HPDE6-E6E7 (cell line): ENCODE measurements at regions not wholly inside any gene's neighbourhood (a gene's known extent, or its start where the extent isn't known, plus 50 kb on each side); places are given as distances from the start of the nearest gene placed in this dataset.

Experiments
- DNase-seq: peaks from one replicate; pipeline ENCODE4 v3.0.0; 2011; ENCODE audit warnings: missing footprints; ENCODE audit errors: extremely low spot score

DNA sequence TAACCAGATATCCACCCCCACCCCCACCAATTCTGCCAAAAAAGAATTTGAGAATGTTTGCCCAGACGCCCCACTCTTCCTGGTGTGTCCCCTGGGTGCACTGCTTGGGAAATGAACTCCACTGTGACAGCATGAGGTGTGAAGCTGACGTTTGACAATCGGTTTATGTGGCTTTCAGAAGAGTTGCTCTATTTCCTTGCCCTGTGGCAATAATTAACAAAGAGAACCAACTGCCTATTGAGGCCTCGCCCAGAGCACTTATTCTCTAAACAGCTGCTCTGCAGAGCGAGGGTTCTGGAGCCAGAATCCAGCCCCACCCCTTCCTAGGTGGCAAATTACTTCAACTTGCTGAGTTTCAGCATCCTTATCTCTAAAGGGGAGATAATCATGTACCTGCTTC lies 115.8 kb upstream of the SIX3 start:
- DNase-seq, result no peak

DNA sequence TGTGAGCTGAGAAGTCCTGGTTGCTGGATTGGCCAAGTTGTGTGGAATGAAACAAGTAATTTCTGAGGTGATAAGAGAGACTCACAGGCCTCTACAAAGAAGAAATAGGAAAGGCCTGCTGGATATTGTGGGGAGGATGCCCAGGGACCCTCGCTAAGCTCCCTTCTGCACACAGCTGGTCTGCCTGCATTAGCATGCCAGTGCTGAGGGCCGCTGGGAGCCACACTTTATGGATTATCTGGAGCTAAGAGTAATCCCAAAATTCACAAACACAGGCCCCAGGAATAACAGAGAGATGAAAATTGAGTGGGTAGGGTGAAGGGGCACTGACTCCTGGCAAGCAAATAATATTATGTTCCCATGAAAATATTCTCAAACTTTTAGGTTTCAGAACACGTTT lies 114.9 kb upstream of the SIX3 start:
- no peak for DNase-seq

DNA sequence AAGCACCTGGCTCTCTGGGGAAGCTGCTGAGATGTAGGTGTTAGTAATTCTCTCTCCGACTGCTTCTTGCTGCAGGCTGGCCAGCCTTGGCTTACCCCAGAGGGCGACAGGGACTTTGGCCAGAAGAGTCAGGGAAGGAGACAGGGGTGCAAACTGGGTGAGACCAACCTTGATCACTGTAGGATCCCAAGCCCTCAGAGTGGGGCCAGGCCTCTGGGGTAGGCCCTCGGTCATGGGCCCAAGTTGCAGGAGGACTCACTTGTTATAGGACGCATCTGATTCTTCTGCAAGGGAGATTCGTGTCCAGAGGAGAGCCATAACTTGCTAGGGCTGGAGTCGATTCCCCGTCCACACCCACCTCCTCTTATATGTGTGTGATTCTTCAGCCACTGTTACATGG lies 111.7 kb upstream of the SIX3 start:
- no peak for DNase-seq

DNA sequence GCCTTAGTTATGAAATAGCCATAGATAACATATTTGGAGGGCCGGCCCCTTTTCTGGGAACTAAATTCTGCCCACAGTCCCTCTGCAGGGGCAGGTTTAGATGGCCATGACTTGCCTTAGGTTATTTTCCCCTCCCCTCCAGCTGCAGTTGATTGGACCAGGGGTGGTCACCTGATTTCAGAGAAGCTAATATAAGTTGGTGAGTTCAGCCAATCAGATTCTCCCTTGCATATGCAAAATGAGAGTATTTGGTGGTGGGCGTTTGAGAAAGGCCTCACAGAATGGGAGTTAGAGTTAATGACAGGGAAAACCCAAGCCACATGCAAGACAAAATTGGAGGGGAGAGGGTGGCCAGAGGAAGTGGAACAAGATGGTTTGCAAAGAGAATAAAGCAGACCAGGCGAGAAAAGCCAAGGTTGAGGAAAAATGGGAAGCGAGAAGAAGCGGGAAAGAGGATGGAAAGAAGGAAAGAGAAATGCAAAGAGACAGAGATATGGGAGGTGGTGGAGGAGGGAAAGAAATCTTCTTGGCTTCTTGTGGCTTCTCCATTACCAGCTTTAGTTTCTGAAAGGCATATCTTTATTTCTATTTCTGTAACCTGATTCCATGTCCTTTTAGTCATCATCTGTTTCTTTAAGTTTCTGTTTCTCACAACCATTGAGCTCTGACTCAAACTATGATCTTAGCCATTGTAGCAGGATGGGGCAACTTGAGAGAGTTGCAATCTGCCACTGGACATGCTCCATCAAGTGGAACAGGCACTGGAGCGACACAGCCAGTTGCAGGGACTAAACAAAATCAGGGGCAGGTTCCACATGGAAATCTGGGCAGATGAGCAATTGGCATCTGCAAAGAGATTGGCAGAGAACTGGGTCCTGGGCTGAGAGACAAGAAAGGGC lies 108.1 kb upstream of the SIX3 start:
- DNase-seq, result peak; percentile 68

DNA sequence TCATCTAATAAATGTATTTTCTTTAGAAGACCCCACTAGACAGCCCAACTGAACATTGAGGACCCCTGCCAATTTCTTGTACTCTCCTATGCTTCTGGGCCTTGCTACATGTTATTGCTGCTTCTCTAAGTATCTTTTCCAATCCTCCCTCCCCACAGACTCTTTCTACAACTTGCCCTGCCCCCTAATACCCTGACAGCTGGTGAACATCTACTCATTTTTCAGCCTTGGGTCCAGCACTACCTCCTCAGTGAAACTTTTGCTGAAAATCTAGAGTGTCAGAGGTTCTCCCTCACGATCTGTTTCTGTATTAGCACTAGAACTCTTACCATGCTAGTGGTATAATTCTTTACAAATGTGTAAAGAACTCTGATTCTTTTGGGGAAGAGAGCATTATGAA lies 106.8 kb upstream of the SIX3 start:
- no peak for DNase-seq

DNA sequence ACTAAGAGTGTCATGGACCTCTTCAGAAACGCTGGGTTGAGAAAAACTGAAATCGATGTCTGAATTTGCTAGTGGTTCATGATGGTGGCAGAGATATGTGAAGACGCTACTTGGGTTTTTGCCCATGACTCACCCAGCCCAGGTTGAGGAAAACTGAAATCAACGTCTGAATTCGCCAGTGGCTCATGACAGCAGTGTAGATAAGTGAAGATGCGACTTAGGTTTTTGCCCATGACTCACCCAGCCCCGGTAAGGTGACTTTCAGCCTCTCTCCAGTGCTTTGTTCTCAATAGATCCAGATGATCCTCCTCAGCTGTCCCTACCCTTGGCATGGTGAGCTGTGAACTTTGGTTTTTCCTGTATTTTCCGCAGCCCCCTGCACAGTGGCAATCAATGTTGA lies 105.3 kb upstream of the SIX3 start:
- no peak for DNase-seq

DNA sequence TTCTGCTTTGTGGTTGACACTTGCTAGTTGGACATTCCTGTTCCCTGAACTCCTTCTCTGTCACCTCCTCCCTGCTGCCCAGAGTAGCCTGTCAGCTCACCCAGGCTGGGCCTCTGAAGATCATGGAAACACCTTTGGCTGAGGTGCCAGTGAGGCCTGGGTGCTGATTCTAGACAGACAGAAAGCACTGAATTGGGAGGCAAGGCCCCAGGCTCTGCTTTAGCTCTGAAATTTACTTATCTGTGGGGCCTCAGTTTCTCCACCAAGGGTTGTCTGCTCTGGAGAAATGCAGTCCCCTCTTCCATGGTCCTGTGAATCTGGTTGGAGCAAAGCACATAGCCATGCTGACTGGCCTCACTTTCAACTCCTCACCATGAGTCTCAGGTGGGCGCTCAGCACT lies 104.6 kb upstream of the SIX3 start:
- DNase-seq, result no peak

DNA sequence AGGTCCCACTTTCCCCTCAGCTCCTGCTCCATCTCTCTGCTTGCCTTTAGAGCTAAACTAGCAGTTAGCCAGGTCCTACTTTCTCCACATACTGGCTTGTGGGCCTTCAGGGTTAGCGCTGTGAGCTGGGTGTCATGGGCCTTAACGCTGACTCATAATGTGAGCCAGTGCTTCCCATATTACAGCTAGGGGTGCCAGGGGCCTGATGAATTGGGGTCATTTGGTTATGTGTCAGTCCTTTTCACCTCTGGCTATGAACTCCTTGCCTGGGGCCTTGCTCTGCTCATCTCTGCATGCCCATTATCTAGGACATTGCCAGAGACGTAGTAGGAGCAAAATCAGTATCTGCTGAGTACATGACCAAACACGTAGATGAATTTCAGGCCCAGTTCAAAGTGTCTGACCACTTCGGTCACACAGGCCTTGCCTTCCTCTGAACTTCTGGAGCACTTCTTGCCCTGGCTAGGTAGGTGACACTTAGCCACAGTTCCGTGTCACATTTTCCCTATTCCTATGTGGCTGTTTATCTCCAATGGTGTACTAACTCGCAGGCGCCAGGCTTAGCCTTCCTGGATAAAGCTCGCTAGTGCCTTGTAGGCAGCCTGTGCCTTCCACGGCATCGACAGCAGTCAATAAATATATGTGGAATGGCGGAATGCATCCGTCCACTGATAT lies 103.2 kb upstream of the SIX3 start:
- no peak for DNase-seq

DNA sequence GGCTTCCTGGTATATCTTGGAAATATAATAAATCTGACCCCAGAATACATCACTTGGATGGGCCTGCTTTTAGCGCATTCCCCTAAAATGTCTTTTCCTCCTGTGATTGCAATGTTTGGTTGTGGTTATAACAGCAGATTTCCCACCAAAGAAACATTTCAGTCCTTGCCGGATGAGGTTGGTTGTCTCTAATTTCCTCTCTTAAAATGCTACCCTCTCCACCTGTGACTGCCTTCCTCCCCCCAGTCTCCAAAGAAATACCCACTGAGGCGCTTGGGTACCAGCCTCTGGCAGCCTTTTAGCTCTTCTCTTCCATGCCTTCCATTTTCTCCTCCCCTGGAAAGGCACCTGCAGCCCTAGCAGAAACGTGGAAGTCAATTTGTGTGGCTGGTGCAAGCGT lies 102.1 kb upstream of the SIX3 start:
- DNase-seq, result no peak

DNA sequence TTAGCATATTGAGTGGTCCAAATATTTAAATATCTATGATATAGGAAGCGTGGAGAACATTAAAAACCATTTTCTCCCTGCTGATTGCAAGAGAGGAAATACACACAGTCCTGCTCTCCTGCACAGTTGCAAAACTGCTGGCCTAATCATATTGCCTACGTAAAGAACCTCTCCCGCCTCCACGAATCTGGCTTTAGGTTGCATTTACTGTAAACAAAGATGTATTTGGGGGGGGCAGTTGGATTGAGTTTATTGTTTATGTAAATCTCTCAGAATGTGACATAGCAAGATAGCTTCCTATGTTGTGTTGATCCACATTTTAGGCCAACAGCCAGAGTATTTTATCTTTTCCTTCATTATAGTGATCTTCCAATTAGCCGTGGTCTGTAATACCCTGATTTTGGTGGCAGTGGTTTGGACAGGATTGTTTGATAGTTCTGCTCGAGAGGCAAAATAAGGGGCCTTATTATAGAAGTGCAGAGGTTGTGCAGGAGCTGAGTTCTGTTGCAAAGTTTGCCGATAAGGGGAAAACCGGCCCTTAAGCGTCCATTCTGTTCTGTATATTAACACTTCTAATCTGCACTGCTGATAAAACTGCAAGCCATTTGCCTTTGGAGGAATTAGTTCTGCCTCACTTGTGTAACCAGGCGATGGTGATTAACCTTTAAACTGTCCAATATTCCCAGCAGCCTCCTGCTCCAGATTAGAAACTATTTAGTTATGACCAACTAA lies 101.6 kb upstream of the SIX3 start:
- DNase-seq, result no peak

DNA sequence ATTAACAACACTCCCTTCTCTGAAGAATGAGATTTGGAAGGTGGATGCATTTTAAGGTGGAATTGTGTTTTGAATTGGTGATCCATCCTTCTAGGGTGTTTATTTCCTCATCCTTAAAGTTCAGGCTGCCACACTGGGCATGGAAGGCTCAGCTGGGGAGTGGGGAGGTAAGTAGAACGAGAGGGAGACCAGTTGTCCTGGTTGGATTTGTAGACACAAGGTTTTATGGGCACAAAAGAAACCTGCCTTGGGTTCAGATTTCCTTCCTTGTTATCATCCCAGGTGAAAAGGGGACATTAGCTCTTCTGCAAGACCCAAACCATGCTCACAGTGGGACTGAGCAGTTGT lies 101.0 kb upstream of the SIX3 start:
- DNase-seq, result no peak

DNA sequence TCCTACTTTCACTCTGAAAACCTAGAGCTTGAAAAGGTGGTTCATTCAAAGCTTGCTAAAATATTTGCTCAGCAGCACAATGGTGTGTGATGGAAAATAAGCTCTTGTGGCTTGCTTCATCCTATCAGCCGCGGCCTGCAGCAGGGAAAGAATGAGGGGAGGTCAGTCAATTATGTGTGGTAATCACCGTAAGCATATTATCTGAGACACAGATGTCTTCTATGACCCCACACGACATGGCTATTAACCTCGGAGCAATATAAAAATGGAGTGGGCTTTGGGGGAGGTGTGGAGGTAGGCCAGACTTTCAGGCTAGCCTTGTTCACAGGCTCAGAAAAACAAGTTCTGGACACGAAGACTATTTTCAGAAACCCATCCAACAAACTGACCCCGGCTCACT lies 98.4 kb upstream of the SIX3 start:
- no peak for DNase-seq

DNA sequence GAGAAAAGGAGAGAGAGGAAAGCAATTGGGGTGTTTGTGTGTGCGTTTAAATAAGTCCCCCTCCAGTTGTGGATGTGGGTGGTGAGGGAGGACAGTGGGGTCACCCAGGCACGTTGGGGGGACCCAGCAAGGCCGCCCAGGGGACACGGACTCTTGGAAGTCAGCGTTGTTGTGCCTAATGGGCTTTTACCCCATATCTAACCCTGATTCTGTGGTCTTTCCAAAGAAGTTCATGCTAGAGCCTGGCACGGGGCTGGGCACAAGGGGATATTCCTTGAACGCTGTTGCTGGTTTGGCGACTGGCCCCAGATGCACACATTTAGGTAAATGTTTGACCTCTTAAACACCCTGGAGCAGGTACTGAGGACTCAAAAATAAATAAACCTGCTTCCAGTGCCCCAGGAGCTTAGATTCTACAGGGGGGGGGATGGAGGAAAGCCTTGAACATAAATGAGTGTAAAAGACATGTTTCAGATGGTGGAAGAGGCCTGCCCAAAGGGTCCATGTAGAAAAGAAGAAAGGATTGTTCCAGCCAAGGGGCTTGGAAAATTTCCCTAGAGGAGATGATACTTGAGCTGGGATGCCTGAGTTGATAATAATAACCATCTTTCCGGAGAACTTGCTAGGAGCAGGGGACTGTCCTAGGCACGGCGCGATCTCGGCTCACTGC lies 97.7 kb upstream of the SIX3 start:
- no peak for DNase-seq

DNA sequence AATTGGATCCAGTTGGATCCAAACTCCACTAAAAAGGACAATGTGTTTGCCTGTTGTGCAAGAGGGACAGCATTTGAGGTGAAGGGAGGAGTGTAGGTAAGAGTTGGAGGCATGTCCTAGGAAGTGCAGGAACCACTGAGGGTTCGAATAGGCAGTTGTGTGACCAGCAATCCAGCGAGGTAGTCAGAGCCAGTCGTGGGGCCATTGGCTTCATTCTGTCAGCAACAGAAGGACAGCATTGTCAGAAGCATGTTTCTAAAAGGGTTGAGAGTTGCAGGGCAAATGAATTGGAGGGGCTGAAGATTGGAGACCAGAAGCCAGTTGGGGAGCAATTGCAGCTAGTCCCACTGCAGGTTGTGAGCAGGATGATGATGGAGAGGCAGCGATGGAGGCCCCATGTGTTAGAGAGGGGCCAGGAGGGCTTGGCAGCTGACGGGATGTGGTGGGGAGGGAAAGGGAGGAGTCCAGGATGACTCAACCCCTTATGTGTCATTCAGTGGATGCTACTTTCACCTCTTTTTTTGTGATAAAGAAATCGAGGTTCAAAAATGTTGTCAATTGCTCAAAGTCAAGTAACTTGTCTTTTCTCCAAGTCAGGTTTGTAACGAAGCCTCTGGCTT lies 96.7 kb upstream of the SIX3 start:
- DNase-seq, result no peak

DNA sequence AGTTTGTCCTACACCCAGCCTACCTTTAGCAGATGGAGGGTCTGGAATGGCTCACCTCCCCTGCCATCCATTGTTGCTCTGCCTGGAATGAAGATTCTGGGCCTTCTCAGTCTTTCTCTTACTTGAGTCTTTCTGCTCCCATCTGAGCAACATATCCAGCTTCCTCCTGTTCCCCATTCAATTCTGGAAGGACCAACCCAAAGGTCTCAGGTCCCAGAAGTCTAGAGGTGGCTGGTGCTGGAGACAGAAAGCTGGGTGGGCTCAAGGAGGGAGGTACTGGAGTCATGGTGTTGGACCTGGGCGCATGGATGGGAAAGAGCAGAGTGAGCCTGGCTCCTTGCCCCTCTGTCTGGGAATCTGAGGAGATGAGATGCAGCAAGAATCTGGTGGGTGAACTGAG lies 93.5 kb upstream of the SIX3 start:
- DNase-seq, result no peak

DNA sequence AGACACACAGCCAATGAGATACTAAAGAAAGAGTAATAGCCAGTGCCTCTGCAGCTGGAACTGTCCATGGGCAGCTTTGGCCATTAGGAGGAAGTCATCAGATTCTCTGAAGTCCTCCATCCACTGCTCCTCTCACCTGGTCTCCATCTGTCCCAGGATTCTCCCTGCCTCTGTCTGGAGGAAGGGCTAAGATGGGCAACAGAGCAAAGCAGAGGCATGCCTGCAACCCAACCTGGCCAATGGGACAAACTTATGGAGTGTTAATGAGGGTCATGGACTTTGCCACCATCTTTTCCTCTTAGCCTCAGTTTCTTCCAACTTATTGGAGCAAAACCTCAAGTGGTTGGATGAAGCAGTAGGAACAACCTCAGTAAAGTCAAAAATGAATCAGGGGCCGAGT lies 91.5 kb upstream of the SIX3 start:
- DNase-seq, result no peak

DNA sequence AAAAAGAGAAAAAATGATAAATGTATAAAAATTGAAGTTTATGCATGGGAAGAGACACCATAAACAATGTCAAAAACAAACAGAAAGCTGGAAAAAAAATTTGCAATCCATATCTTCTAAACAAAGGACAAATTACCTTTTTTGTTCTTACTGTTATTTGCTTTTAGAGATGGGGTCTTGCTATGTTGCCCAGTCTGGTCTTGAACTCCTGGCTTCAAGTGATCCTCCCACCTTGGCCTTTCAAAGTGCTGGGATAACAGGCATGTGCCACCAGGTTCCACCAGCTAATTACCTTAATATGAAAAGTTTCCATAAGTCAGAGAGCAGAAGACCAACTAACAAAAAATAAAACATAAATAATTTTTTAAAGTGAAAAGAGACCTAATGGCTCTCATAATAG lies 90.0 kb upstream of the SIX3 start:
- no peak for DNase-seq

DNA sequence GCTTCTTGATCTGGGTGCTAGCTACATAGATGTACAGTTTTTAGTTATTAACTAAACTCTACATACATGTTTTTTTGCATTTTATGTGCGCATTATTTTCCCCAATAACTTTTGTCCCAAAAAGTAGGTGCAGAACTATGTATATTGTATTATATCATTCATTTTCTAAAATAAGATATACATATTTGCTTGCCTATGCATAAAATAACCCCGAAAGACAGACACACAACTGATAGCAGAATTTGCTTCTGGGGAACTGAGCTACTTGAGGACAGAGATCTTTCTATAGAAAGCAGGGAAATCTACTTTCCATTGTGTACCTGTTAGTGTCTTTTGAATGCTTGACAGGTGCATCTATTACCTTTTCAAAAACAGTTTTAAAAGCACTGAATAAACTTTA lies 88.9 kb upstream of the SIX3 start:
- no peak for DNase-seq

DNA sequence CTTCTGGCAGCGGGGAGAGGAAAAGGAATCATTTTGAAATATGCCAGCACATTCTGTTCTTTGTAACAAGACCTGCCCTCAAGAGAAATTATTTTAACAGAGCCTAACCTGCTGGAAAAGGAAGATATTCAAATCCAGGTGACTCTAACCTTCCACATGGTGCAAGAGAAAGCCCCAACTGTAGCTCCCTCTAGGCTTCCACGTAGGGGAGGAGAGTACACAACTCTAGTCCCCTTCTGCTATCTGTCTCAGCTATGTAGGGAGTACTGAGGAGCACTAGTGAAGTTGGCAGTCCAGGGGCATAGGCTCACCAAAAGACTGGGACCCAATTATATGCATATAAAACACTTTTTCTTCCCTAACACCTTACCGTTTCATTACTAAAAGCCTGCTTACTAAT lies 82.2 kb upstream of the SIX3 start:
- DNase-seq, result no peak

DNA sequence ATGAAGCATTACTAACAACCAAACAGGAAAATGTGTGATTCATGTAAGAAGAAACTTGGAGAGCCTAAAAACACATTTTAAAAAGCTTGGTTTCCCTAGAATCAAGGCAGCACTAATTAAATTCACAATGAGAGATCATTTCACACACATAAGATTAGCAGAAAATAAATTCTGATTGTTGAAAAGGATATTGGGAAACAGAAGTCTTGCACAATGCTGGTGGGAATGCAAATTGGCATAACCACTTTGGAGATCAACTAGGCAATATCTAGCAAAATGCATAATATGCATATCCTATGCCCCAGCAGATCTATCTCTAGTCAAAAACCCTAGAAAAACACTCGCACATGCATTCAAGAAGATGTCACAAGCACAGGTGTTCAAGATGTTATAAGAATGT lies 75.3 kb upstream of the SIX3 start:
- no peak for DNase-seq

DNA sequence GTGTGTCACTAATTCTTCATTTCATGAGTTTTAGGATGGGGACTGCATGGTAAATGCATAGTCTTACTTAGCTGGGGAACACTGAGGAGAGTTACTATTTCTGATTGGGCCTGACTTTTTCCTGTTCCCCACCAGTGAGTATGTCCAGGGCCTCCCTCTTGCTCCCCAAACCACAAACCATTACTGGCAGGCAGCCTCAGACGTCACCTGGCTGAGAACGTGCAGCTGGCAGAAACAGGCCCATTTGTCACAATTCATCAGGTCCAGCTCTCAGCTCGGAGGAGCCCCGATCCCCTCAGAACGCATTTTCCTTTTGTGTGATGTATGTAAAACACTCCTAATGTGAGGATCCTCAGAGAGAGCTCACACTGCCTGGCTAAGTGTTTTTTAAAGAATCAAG lies 71.7 kb upstream of the SIX3 start:
- DNase-seq, result no peak

DNA sequence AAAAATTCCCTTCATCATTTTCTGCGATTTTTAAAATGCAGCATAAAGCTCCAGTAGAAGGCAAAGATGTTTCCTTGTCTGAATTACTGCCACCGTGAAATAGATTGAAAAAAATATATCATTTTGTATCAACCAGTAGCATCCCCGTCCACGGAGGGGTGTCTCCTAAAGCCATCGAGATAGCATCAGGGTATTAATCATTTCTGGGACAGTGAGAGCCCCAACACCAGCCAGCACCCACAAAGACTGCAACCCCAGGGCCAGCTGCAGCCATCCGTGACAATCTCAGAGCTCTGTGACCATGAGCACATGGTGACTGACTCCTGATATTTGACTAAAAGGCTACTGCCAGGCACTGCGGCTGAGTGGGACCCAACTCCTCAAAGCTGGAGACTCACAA lies 64.1 kb upstream of the SIX3 start:
- DNase-seq, result no peak
